ENCODE measurements at regions not wholly inside any gene's neighbourhood (a gene's known extent, or its start where the extent isn't known, plus 50 kb on each side); places are given as distances from the start of the nearest gene placed in this dataset.

- no peak for TF ChIP-seq HDGF (IDR thresholded peaks at IDR 0.05; ENCODE audit: borderline replicate concordance)
- TF ChIP-seq LEF1 (IDR thresholded peaks at IDR 0.05; ENCODE audit: borderline replicate concordance): no peak
- ChIA-PET POLR2A (no interaction called here), CTCF (no interaction called here)
- no peak for DNase-seq (ENCODE audit: extremely low spot score)
Observed at GRCh38 chr4:52197306-52197705, 146.2 kb downstream of the SPATA18 start.

DNA sequence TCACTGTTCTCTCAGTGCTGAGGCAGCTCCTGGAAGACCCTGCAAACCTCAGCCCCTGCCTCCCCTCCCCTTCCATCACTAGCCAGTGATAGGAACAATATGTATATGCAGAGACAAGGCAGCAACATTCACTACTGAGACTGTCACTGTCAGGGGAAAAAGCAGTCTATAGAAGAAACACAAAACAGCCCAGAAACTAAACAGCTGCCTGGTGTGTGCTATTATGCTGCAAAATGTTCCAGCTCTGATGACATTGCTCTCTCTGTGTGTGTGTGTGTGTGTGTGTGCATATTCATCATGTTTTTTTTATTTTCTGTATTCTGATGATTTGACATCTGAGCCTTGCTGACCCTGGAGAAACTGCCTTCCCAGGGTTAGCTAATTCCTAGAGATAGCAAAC lies 147.2 kb downstream of the SPATA18 start:
- POLR2A ChIA-PET: no interaction called here
- TF ChIP-seq FOXM1 (IDR thresholded peaks at IDR 0.05; ENCODE audit: borderline replicate concordance) (no peak), ZNF384 (IDR thresholded peaks at IDR 0.05) (no peak), SP1 (IDR thresholded peaks at IDR 0.05) (no peak), ARNT (IDR thresholded peaks at IDR 0.05) (no peak), HDGF (IDR thresholded peaks at IDR 0.05; ENCODE audit: borderline replicate concordance) (no peak), BHLHE40 (IDR thresholded peaks at IDR 0.05; ENCODE audit: borderline replicate concordance) (no peak), CTBP1 (IDR thresholded peaks at IDR 0.05; ENCODE audit: borderline replicate concordance) (no peak)
- TF ChIP-seq, protein P1, sequence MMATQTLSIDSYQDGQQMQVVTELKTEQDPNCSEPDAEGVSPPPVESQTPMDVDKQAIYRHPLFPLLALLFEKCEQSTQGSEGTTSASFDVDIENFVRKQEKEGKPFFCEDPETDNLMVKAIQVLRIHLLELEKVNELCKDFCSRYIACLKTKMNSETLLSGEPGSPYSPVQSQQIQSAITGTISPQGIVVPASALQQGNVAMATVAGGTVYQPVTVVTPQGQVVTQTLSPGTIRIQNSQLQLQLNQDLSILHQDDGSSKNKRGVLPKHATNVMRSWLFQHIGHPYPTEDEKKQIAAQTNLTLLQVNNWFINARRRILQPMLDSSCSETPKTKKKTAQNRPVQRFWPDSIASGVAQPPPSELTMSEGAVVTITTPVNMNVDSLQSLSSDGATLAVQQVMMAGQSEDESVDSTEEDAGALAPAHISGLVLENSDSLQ (IDR thresholded peaks at IDR 0.05): no peak
- CTCF ChIA-PET: no interaction called here
- no peak for DNase-seq (ENCODE audit: extremely low spot score)

- ChIA-PET POLR2A (no interaction called here), CTCF (no interaction called here)
- no peak for DNase-seq (ENCODE audit: extremely low spot score)
- TF ChIP-seq HDGF (IDR thresholded peaks at IDR 0.05; ENCODE audit: borderline replicate concordance) (no peak), ZNF384 (IDR thresholded peaks at IDR 0.05) (no peak), LEF1 (IDR thresholded peaks at IDR 0.05; ENCODE audit: borderline replicate concordance) (no peak), ARNT (IDR thresholded peaks at IDR 0.05) (no peak), NFRKB (IDR thresholded peaks at IDR 0.05) (no peak), SUZ12 (IDR thresholded peaks at IDR 0.05) (no peak)
- TF ChIP-seq, protein P1 (IDR thresholded peaks at IDR 0.05): no peak
Observed at GRCh38 chr4:52199574-52200338, 148.7 kb downstream of the SPATA18 start.

DNA sequence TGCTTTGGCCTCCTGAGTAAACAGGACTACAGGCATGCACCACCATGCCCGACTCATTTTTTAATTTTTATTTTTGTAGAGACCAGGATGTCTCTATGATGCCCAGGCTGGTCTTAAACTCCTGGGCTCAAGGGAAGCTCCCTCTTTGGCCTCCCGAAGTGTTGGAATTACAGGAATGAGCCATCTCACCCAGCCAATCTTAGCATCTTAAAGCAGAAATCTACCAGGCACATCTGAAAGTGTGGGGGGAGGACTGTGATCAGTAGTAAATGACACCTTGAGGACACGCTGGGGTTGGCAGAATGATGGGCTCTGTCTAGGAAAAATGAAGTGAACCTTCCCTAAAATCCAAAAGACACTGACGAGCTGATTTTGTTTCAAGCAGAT lies 149.2 kb downstream of the SPATA18 start:
- TF ChIP-seq ZNF384 (IDR thresholded peaks at IDR 0.05): no peak
- TF ChIP-seq NFRKB (IDR thresholded peaks at IDR 0.05): no peak
- no peak for TF ChIP-seq CTBP1 (IDR thresholded peaks at IDR 0.05; ENCODE audit: borderline replicate concordance)
- TF ChIP-seq ELF4 (IDR thresholded peaks at IDR 0.05): no peak
- TF ChIP-seq L3MBTL2 (conservative IDR thresholded peaks at IDR 0.05): no peak
- ChIA-PET POLR2A (no interaction called here), CTCF (no interaction called here)
- DNase-seq (ENCODE audit: extremely low spot score): no peak

GRCh38 chr4:52201715-52202114 lies 150.6 kb downstream of the SPATA18 start:
- ChIA-PET CTCF (no interaction called here), POLR2A (no interaction called here)
- no peak for DNase-seq (ENCODE audit: extremely low spot score)
- TF ChIP-seq FOXK2 (IDR thresholded peaks at IDR 0.05) (no peak), ARNT (IDR thresholded peaks at IDR 0.05) (no peak), ZNF384 (IDR thresholded peaks at IDR 0.05) (no peak), CTBP1 (IDR thresholded peaks at IDR 0.05; ENCODE audit: borderline replicate concordance) (no peak), ELF4 (IDR thresholded peaks at IDR 0.05) (no peak), SP1 (IDR thresholded peaks at IDR 0.05) (no peak), BHLHE40 (IDR thresholded peaks at IDR 0.05; ENCODE audit: borderline replicate concordance) (no peak), NFRKB (IDR thresholded peaks at IDR 0.05) (no peak), HDGF (IDR thresholded peaks at IDR 0.05; ENCODE audit: borderline replicate concordance) (no peak), FOXA1 (IDR thresholded peaks at IDR 0.05) (no peak), FOXM1 (IDR thresholded peaks at IDR 0.05; ENCODE audit: borderline replicate concordance) (no peak), SUZ12 (IDR thresholded peaks at IDR 0.05) (no peak), TARDBP (IDR thresholded peaks at IDR 0.05) (no peak), LEF1 (IDR thresholded peaks at IDR 0.05; ENCODE audit: borderline replicate concordance) (no peak)
- TF ChIP-seq, protein P1 (IDR thresholded peaks at IDR 0.05): no peak

DNA sequence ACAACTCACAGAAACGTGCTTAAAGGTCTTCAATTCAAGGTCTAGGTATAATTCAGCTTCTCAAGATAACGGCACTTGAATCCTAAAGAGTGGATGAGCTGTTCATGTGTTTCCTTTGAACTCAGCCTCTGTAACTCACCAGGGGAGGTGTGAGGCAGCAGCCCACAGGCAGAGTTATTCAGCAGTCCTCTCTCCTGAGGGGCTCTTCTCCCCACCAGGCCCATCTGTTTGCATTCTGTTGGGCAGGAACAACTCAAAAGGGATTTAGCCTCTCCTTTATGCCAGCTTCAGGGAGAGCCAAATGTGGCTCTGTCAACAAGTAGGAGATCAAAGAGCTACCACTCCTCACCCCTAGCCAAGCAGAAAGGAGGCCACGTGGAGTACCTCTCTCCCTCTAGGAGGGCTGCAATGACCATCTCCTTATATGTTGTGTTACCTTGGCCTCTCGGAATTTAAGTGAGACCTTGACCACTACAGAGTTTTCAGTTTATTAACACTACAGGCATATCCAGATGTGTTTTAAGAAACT lies 151.2 kb downstream of the SPATA18 start:
- ChIA-PET CTCF (no interaction called here), POLR2A (no interaction called here)
- DNase-seq (ENCODE audit: extremely low spot score): no peak
- TF ChIP-seq ZNF384 (IDR thresholded peaks at IDR 0.05) (no peak), ELF4 (IDR thresholded peaks at IDR 0.05) (no peak), LEF1 (IDR thresholded peaks at IDR 0.05; ENCODE audit: borderline replicate concordance) (no peak), FOXA1 (IDR thresholded peaks at IDR 0.05) (no peak), L3MBTL2 (conservative IDR thresholded peaks at IDR 0.05) (no peak), HDGF (IDR thresholded peaks at IDR 0.05; ENCODE audit: borderline replicate concordance) (no peak), BHLHE40 (IDR thresholded peaks at IDR 0.05; ENCODE audit: borderline replicate concordance) (no peak), FOXM1 (IDR thresholded peaks at IDR 0.05; ENCODE audit: borderline replicate concordance) (no peak), FOXK2 (IDR thresholded peaks at IDR 0.05) (no peak), ARNT (IDR thresholded peaks at IDR 0.05) (no peak), NFRKB (IDR thresholded peaks at IDR 0.05) (no peak), CTBP1 (IDR thresholded peaks at IDR 0.05; ENCODE audit: borderline replicate concordance) (no peak), TARDBP (IDR thresholded peaks at IDR 0.05) (no peak), SUZ12 (IDR thresholded peaks at IDR 0.05) (no peak), SP1 (IDR thresholded peaks at IDR 0.05) (no peak)
- TF ChIP-seq, protein P1 (IDR thresholded peaks at IDR 0.05): no peak
